ENCODE measurements at regions not wholly inside any gene's neighbourhood (a gene's known extent, or its start where the extent isn't known, plus 50 kb on each side); places are given as distances from the start of the nearest gene placed in this dataset.

- H3K18ac ChIP-seq (ENCODE audit: low read length): no peak overlapping the region
- H3K79me1 ChIP-seq (ENCODE audit: low read length): no peaks in the 10 kb centered on the region
- no peaks in the 10 kb centered on the region for H3K27me3 ChIP-seq (ENCODE audit: insufficient read depth, low read length)
- H2AFZ ChIP-seq (ENCODE audit: insufficient read depth, low read length, poor library complexity): no peak overlapping the region
- no peak overlapping the region for H3K9ac ChIP-seq (ENCODE audit: low read length)
- no peak overlapping the region for H2BK120ac ChIP-seq (ENCODE audit: insufficient read depth, low read length, poor library complexity)
- H2BK12ac ChIP-seq (ENCODE audit: low read length): no peak overlapping the region
- no peak for DNase-seq
- no peaks in the 10 kb centered on the region for H3K79me2 ChIP-seq (ENCODE audit: control insufficient read depth, insufficient read depth, low read length, poor library complexity)
- no peak overlapping the region for H3K4ac ChIP-seq (ENCODE audit: low read depth, low read length)
- H3K4me3 ChIP-seq (ENCODE audit: low read depth, low read length): peak overlapping the region; percentile 20
- no peak overlapping the region for H3K4me2 ChIP-seq (ENCODE audit: low read length)
- no peaks in the 10 kb centered on the region for H3K36me3 ChIP-seq (ENCODE audit: control insufficient read depth in 1 of 2, insufficient read depth in 2 of 2, low read length in 2 of 2)
- peaks cover 14% of the 10 kb centered on the region for H3K9me3 ChIP-seq (ENCODE audit: insufficient read depth, low read depth, low read length)
- no peak overlapping the region for H2AK5ac ChIP-seq (ENCODE audit: low read length)
- H3K27ac ChIP-seq (ENCODE audit: low read depth, low read length): no peak overlapping the region
- no peaks in the 10 kb centered on the region for H3K4me1 ChIP-seq (ENCODE audit: control insufficient read depth in 1 of 2, insufficient read depth in 2 of 2, low read length in 2 of 2)
- H4K8ac ChIP-seq (ENCODE audit: low read depth, low read length): no peak overlapping the region
- no peak overlapping the region for H4K12ac ChIP-seq (ENCODE audit: low read depth, low read length)
- no peak overlapping the region for H3K14ac ChIP-seq (ENCODE audit: low read length)
- H4K91ac ChIP-seq (ENCODE audit: low read depth, low read length): no peak overlapping the region
- H2BK5ac ChIP-seq (ENCODE audit: low read depth, low read length, poor library complexity): no peak overlapping the region
- H3K23ac ChIP-seq (ENCODE audit: low read length): no peak overlapping the region
Measured at GRCh38 chr7:81264116-81264515, 345.3 kb upstream of the SEMA3C start.

GRCh38 chr7:81260152-81260551, 341.3 kb upstream of the SEMA3C start:
- Histone ChIP-seq H2BK5ac (ENCODE audit: low read depth, low read length, poor library complexity) (no peak overlapping the region), H3K9me3 (ENCODE audit: insufficient read depth, low read depth, low read length) (peaks cover 4% of the 10 kb centered on the region)

GRCh38 chr7:81256991-81257390, 338.1 kb upstream of the SEMA3C start:
- H4K91ac ChIP-seq (ENCODE audit: low read depth, low read length): peak overlapping the region; percentile 20
- peak overlapping the region; percentile 69 for H2BK12ac ChIP-seq (ENCODE audit: low read length)
- H3K23ac ChIP-seq (ENCODE audit: low read length): no peak overlapping the region
- H3K4ac ChIP-seq (ENCODE audit: low read depth, low read length): no peak overlapping the region
- H2AK5ac ChIP-seq (ENCODE audit: low read length): no peak overlapping the region
- H3K27me3 ChIP-seq (ENCODE audit: insufficient read depth, low read length): no peaks in the 10 kb centered on the region
- H2AFZ ChIP-seq (ENCODE audit: insufficient read depth, low read length, poor library complexity): peak overlapping the region; percentile 37
- H3K9me3 ChIP-seq (ENCODE audit: insufficient read depth, low read depth, low read length): no peaks in the 10 kb centered on the region
- no peak overlapping the region for H3K4me3 ChIP-seq (ENCODE audit: low read depth, low read length)
- H2BK120ac ChIP-seq (ENCODE audit: insufficient read depth, low read length, poor library complexity): peak overlapping the region; percentile 18
- no peak overlapping the region for H3K18ac ChIP-seq (ENCODE audit: low read length)
- no peak overlapping the region for H3K4me2 ChIP-seq (ENCODE audit: low read length)
- peak; percentile 9 to 54 for DNase-seq
- no peaks in the 10 kb centered on the region for H3K4me1 ChIP-seq (ENCODE audit: control insufficient read depth in 1 of 2, insufficient read depth in 2 of 2, low read length in 2 of 2)
- H4K8ac ChIP-seq (ENCODE audit: low read depth, low read length): no peak overlapping the region
- no peaks in the 10 kb centered on the region for H3K79me1 ChIP-seq (ENCODE audit: low read length)
- no peak overlapping the region for H3K9ac ChIP-seq (ENCODE audit: low read length)
- H4K12ac ChIP-seq (ENCODE audit: low read depth, low read length): no peak overlapping the region
- no peak overlapping the region for H3K27ac ChIP-seq (ENCODE audit: low read depth, low read length)
- no peaks in the 10 kb centered on the region for H3K36me3 ChIP-seq (ENCODE audit: control insufficient read depth in 1 of 2, insufficient read depth in 2 of 2, low read length in 2 of 2)
- WGBS (ENCODE audit: extremely low coverage, insufficient coverage, insufficient read length): no CpG with 5 or more reads among the region's 7 CpGs
- H2BK5ac ChIP-seq (ENCODE audit: low read depth, low read length, poor library complexity): no peak overlapping the region
- no peak overlapping the region for H3K14ac ChIP-seq (ENCODE audit: low read length)
- H3K79me2 ChIP-seq (ENCODE audit: control insufficient read depth, insufficient read depth, low read length, poor library complexity): no peaks in the 10 kb centered on the region

More at GRCh38 chr7:81260152-81260551, 341.3 kb upstream of the SEMA3C start:
- Histone ChIP-seq H3K4ac (ENCODE audit: low read depth, low read length) (no peak overlapping the region), H2BK12ac (ENCODE audit: low read length) (no peak overlapping the region), H3K79me2 (ENCODE audit: control insufficient read depth, insufficient read depth, low read length, poor library complexity) (no peaks in the 10 kb centered on the region), H3K4me1 (ENCODE audit: control insufficient read depth in 1 of 2, insufficient read depth in 2 of 2, low read length in 2 of 2) (no peaks in the 10 kb centered on the region), H3K14ac (ENCODE audit: low read length) (no peak overlapping the region), H4K91ac (ENCODE audit: low read depth, low read length) (no peak overlapping the region), H3K79me1 (ENCODE audit: low read length) (no peaks in the 10 kb centered on the region), H2AFZ (ENCODE audit: insufficient read depth, low read length, poor library complexity) (no peak overlapping the region), H3K27ac (ENCODE audit: low read depth, low read length) (no peak overlapping the region), H3K36me3 (ENCODE audit: control insufficient read depth in 1 of 2, insufficient read depth in 2 of 2, low read length in 2 of 2) (no peaks in the 10 kb centered on the region), H2AK5ac (ENCODE audit: low read length) (no peak overlapping the region), H3K23ac (ENCODE audit: low read length) (no peak overlapping the region), H3K27me3 (ENCODE audit: insufficient read depth, low read length) (no peaks in the 10 kb centered on the region), H3K4me3 (ENCODE audit: low read depth, low read length) (no peak overlapping the region), H3K4me2 (ENCODE audit: low read length) (no peak overlapping the region), H3K9ac (ENCODE audit: low read length) (no peak overlapping the region), H3K18ac (ENCODE audit: low read length) (no peak overlapping the region), H2BK120ac (ENCODE audit: insufficient read depth, low read length, poor library complexity) (no peak overlapping the region), H4K12ac (ENCODE audit: low read depth, low read length) (no peak overlapping the region), H4K8ac (ENCODE audit: low read depth, low read length) (no peak overlapping the region)
- DNase-seq: no peak
- WGBS (ENCODE audit: extremely low coverage, insufficient coverage, insufficient read length): no CpG with 5 or more reads among the region's 2 CpGs

GRCh38 chr7:81248420-81248819, 329.6 kb upstream of the SEMA3C start:
- Histone ChIP-seq H3K14ac (ENCODE audit: low read length) (no peak overlapping the region), H2BK5ac (ENCODE audit: low read depth, low read length, poor library complexity) (no peak overlapping the region), H3K4ac (ENCODE audit: low read depth, low read length) (no peak overlapping the region), H3K27ac (ENCODE audit: low read depth, low read length) (no peak overlapping the region), H2AK5ac (ENCODE audit: low read length) (no peak overlapping the region), H2BK120ac (ENCODE audit: insufficient read depth, low read length, poor library complexity) (no peak overlapping the region), H2AFZ (ENCODE audit: insufficient read depth, low read length, poor library complexity) (no peak overlapping the region), H2BK12ac (ENCODE audit: low read length) (no peak overlapping the region), H4K91ac (ENCODE audit: low read depth, low read length) (no peak overlapping the region), H3K4me2 (ENCODE audit: low read length) (no peak overlapping the region), H3K18ac (ENCODE audit: low read length) (no peak overlapping the region), H3K79me1 (ENCODE audit: low read length) (no peaks in the 10 kb centered on the region), H3K36me3 (ENCODE audit: control insufficient read depth in 1 of 2, insufficient read depth in 2 of 2, low read length in 2 of 2) (no peaks in the 10 kb centered on the region), H3K9me3 (ENCODE audit: insufficient read depth, low read depth, low read length) (no peaks in the 10 kb centered on the region), H3K23ac (ENCODE audit: low read length) (no peak overlapping the region), H3K27me3 (ENCODE audit: insufficient read depth, low read length) (no peaks in the 10 kb centered on the region), H4K8ac (ENCODE audit: low read depth, low read length) (no peak overlapping the region), H3K79me2 (ENCODE audit: control insufficient read depth, insufficient read depth, low read length, poor library complexity) (no peaks in the 10 kb centered on the region), H3K4me3 (ENCODE audit: low read depth, low read length) (no peak overlapping the region), H4K12ac (ENCODE audit: low read depth, low read length) (no peak overlapping the region), H3K4me1 (ENCODE audit: control insufficient read depth in 1 of 2, insufficient read depth in 2 of 2, low read length in 2 of 2) (no peaks in the 10 kb centered on the region), H3K9ac (ENCODE audit: low read length) (no peak overlapping the region)
- no CpG with 5 or more reads among the region's 3 CpGs for WGBS (ENCODE audit: extremely low coverage, insufficient coverage, insufficient read length)
- no peak for DNase-seq
